ENCODE measurements at regions not wholly inside any gene's neighbourhood (a gene's known extent, or its start where the extent isn't known, plus 50 kb on each side); places are given as distances from the start of the nearest gene placed in this dataset.

DNA sequence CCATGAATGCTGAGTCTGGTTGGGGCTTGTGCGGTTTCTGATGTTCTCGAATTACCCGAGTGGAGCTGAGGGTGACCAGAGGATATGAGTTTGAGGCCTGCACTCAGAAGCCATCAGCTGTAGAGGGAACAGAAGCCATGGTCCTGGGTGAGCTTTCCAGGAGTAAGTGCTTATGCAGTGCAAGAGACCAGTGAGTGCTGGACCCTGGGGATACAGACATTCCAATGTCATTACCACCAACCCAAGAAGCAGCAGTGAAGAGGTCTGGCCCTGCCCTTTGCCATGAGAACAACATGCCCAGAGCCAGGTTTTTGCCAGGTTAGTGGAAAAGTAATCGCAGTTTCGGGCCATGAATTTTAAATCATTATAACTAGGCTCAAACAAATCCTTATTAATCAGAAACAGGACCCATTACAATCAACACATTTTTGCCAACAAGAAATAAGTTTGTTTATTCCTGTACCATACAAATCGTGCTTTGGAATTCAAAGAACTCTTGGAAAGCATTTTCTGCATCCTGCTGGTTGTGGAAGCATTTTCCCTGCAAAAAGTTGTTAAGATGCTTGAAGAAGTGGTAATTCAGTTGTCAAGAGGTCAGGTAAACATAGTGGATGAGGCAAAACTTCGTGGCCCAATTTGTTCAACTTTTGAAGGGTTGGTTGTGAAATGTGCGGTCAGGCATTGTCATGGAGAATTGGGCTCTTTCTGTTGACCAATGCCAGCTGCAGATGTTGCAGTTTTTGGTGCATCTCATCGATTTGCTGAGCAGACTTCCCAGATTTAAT is 154.6 kb downstream of the SYK start:
- TF ChIP-seq POLR2A (IDR thresholded peaks at IDR 0.05) (no peak), POLR2AphosphoS5 (IDR thresholded peaks at IDR 0.05) (no peak)
- TF ChIP-seq, protein P1, sequence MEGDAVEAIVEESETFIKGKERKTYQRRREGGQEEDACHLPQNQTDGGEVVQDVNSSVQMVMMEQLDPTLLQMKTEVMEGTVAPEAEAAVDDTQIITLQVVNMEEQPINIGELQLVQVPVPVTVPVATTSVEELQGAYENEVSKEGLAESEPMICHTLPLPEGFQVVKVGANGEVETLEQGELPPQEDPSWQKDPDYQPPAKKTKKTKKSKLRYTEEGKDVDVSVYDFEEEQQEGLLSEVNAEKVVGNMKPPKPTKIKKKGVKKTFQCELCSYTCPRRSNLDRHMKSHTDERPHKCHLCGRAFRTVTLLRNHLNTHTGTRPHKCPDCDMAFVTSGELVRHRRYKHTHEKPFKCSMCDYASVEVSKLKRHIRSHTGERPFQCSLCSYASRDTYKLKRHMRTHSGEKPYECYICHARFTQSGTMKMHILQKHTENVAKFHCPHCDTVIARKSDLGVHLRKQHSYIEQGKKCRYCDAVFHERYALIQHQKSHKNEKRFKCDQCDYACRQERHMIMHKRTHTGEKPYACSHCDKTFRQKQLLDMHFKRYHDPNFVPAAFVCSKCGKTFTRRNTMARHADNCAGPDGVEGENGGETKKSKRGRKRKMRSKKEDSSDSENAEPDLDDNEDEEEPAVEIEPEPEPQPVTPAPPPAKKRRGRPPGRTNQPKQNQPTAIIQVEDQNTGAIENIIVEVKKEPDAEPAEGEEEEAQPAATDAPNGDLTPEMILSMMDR (IDR thresholded peaks at IDR 0.05 in 8 of 11, conservative IDR thresholded peaks at IDR 0.05 in 3 of 11): no peak
